ENCODE measurements at regions not wholly inside any gene's neighbourhood (a gene's known extent, or its start where the extent isn't known, plus 50 kb on each side); places are given as distances from the start of the nearest gene placed in this dataset.
A peak's percentile ranks its signal among the peaks of the same experiment; 100 is the strongest.

- Histone ChIP-seq H3F3A (ENCODE audit: low read depth) (no peaks in the 10 kb centered on the region), H3K27me3 (ENCODE audit: insufficient read depth, low read length, poor library complexity, severe bottlenecking) (no peaks in the 10 kb centered on the region), H3K4me2 (ENCODE audit: low read depth, low read length, poor library complexity, severe bottlenecking) (no peak overlapping the region), H3K4me1 (ENCODE audit: insufficient read depth, low read length, poor library complexity, severe bottlenecking) (peaks cover 6% of the 10 kb centered on the region), H3K9me3 (ENCODE audit: insufficient read depth, low read depth, low read length) (peaks cover 10% of the 10 kb centered on the region; the same call in 1 of the 2 replicates), H4K20me1 (ENCODE audit: insufficient read depth, low read length, poor library complexity, severe bottlenecking) (no peaks in the 10 kb centered on the region), H2AFZ (ENCODE audit: low read length) (no peak overlapping the region), H3K36me3 (ENCODE audit: insufficient read depth, low read length) (no peaks in the 10 kb centered on the region), H3K9ac (ENCODE audit: low read depth, low read length, poor library complexity, severe bottlenecking) (no peak overlapping the region), H3K79me2 (ENCODE audit: insufficient read depth, low read length) (no peaks in the 10 kb centered on the region), H3K9me2 (replicated peaks; ENCODE audit: low read depth, low read length) (no peaks in the 10 kb centered on the region), H3K4me3 (ENCODE audit: low read length, poor library complexity, severe bottlenecking) (no peak overlapping the region)
- no peak for TF ChIP-seq CTCF (conservative IDR thresholded peaks at IDR 0.05; ENCODE audit: low read length)
- no peak for TF ChIP-seq EZH2phosphoT487 (IDR thresholded peaks at IDR 0.05; ENCODE audit: borderline replicate concordance)
Measured at GRCh38 chr2:160984426-160985077, 175.7 kb upstream of the TANK start.

GRCh38 chr2:160989778-160990177 is 170.4 kb upstream of the TANK start:
- H3K9ac ChIP-seq (ENCODE audit: low read depth, low read length, poor library complexity, severe bottlenecking): no peak overlapping the region
- 0 out of 2 replicates have a peak, but pooled peaks cover 3% of the 10 kb centered on the region for H3K9me3 ChIP-seq (ENCODE audit: insufficient read depth, low read depth, low read length)
- TF ChIP-seq EZH2phosphoT487 (IDR thresholded peaks at IDR 0.05; ENCODE audit: borderline replicate concordance): no peak
- TF ChIP-seq CTCF (conservative IDR thresholded peaks at IDR 0.05; ENCODE audit: low read length): no peak
- no peak overlapping the region for H2AFZ ChIP-seq (ENCODE audit: low read length)
- no peaks in the 10 kb centered on the region for H3K79me2 ChIP-seq (ENCODE audit: insufficient read depth, low read length)
- no peaks in the 10 kb centered on the region for H3K9me2 ChIP-seq (replicated peaks; ENCODE audit: low read depth, low read length)
- H3K4me1 ChIP-seq (ENCODE audit: insufficient read depth, low read length, poor library complexity, severe bottlenecking): no peaks in the 10 kb centered on the region
- H3F3A ChIP-seq (ENCODE audit: low read depth): no peaks in the 10 kb centered on the region
- H3K4me2 ChIP-seq (ENCODE audit: low read depth, low read length, poor library complexity, severe bottlenecking): no peak overlapping the region
- H3K4me3 ChIP-seq (ENCODE audit: low read length, poor library complexity, severe bottlenecking): no peak overlapping the region
- H3K27me3 ChIP-seq (ENCODE audit: insufficient read depth, low read length, poor library complexity, severe bottlenecking): no peaks in the 10 kb centered on the region
- H3K36me3 ChIP-seq (ENCODE audit: insufficient read depth, low read length): no peaks in the 10 kb centered on the region
- H4K20me1 ChIP-seq (ENCODE audit: insufficient read depth, low read length, poor library complexity, severe bottlenecking): no peaks in the 10 kb centered on the region

- Histone ChIP-seq H3K4me2 (ENCODE audit: low read depth, low read length, poor library complexity, severe bottlenecking) (peak overlapping the region; percentile 45), H3K9me3 (ENCODE audit: insufficient read depth, low read depth, low read length) (no peaks in the 10 kb centered on the region), H3F3A (ENCODE audit: low read depth) (no peaks in the 10 kb centered on the region), H3K27me3 (ENCODE audit: insufficient read depth, low read length, poor library complexity, severe bottlenecking) (no peaks in the 10 kb centered on the region), H3K79me2 (ENCODE audit: insufficient read depth, low read length) (no peaks in the 10 kb centered on the region), H3K9ac (ENCODE audit: low read depth, low read length, poor library complexity, severe bottlenecking) (no peak overlapping the region), H3K9me2 (replicated peaks; ENCODE audit: low read depth, low read length) (no peaks in the 10 kb centered on the region), H3K36me3 (ENCODE audit: insufficient read depth, low read length) (no peaks in the 10 kb centered on the region), H3K4me3 (ENCODE audit: low read length, poor library complexity, severe bottlenecking) (no peak overlapping the region), H2AFZ (ENCODE audit: low read length) (peak overlapping the region; percentile 70), H3K4me1 (ENCODE audit: insufficient read depth, low read length, poor library complexity, severe bottlenecking) (no peaks in the 10 kb centered on the region), H4K20me1 (ENCODE audit: insufficient read depth, low read length, poor library complexity, severe bottlenecking) (no peaks in the 10 kb centered on the region)
- TF ChIP-seq EZH2phosphoT487 (IDR thresholded peaks at IDR 0.05; ENCODE audit: borderline replicate concordance): no peak
- TF ChIP-seq CTCF (conservative IDR thresholded peaks at IDR 0.05; ENCODE audit: low read length): no peak
Measured at GRCh38 chr2:160993654-160994061, 166.6 kb upstream of the TANK start.

Data from Loucy (cell line).